ENCODE measurements at regions not wholly inside any gene's neighbourhood (a gene's known extent, or its start where the extent isn't known, plus 50 kb on each side); places are given as distances from the start of the nearest gene placed in this dataset.

GRCh38 chr13:103815619-103816018 is 749.4 kb upstream of the SLC10A2 start:
- TF ChIP-seq CTCF (IDR thresholded peaks at IDR 0.05; ENCODE audit: low read depth, low read length), result no peak
- peak in 1 of 2 donors; percentile 28 for DNase-seq (ENCODE audit: low read depth in 2 of 2)
- H3K4me3 ChIP-seq (replicated peaks in 1 of 2; ENCODE audit: low read depth in 2 of 2, low read length in 2 of 2), result no peak overlapping the region

DNA sequence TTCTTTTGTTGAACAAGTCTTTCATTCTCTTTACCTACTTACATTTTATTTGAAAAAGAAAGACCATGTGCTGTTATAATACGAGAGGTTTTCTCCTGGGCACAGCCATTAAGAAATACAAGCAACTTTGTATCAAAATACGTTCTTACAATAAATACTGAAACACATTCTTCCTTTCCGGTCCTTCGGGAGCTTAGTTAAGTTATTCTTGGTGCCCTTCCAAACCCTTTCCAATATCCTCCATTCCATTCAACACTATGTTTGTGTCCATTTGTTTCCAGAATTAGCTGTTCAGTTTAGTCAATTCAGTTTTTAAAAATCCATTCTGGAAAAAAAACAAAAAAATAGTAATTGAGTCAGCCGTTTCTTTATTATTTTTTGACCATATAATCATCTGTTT is 746.8 kb upstream of the SLC10A2 start:
- H3K4me3 ChIP-seq (replicated peaks in 1 of 2; ENCODE audit: low read depth in 2 of 2, low read length in 2 of 2), result no peak overlapping the region
- DNase-seq (ENCODE audit: low read depth in 2 of 2), result peak; percentile 46 to 52
- no peak for TF ChIP-seq CTCF (IDR thresholded peaks at IDR 0.05; ENCODE audit: low read depth, low read length)

- H3K4me3 ChIP-seq (replicated peaks in 1 of 2; ENCODE audit: low read depth in 2 of 2, low read length in 2 of 2), result no peak overlapping the region
- DNase-seq (ENCODE audit: low read depth in 2 of 2), result no peak
- TF ChIP-seq CTCF (IDR thresholded peaks at IDR 0.05; ENCODE audit: low read depth, low read length), result no peak
These were observed 746.3 kb upstream of the SLC10A2 start for GRCh38 chr13:103812558-103812957.

- no peak overlapping the region for H3K4me3 ChIP-seq (replicated peaks in 1 of 2; ENCODE audit: low read depth in 2 of 2, low read length in 2 of 2)
- DNase-seq (ENCODE audit: low read depth in 2 of 2), result no peak
- no peak for TF ChIP-seq CTCF (IDR thresholded peaks at IDR 0.05; ENCODE audit: low read depth, low read length)
These were observed 743.8 kb upstream of the SLC10A2 start for GRCh38 chr13:103810026-103810425.

DNA sequence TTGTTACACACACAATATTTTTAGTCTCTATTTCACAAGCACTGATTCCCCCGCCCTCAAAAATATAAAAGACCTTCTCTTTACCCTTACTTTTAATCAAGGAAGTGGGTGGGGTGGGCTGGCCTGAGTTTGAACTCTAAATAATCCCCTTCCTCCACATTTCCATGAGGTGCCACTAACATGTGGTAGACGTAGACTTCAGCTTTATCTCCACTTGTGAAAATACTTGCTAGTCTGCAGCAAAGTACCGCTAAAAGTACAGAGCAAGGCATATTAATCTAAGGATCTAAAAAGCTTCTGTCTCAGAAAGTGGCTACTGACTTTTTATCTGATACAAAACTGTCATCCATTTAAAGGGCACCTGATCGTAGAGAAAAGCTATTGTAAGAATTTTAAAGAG is 739.6 kb upstream of the SLC10A2 start:
- no peak for TF ChIP-seq CTCF (IDR thresholded peaks at IDR 0.05; ENCODE audit: low read depth, low read length)
- no peak overlapping the region for H3K4me3 ChIP-seq (replicated peaks in 1 of 2; ENCODE audit: low read depth in 2 of 2, low read length in 2 of 2)
- no peak for DNase-seq (ENCODE audit: low read depth in 2 of 2)

GRCh38 chr13:103803349-103803748 is 737.1 kb upstream of the SLC10A2 start:
- no peak overlapping the region for H3K4me3 ChIP-seq (replicated peaks in 1 of 2; ENCODE audit: low read depth in 2 of 2, low read length in 2 of 2)
- no peak for TF ChIP-seq CTCF (IDR thresholded peaks at IDR 0.05; ENCODE audit: low read depth, low read length)
- DNase-seq (ENCODE audit: low read depth in 2 of 2), result no peak

DNA sequence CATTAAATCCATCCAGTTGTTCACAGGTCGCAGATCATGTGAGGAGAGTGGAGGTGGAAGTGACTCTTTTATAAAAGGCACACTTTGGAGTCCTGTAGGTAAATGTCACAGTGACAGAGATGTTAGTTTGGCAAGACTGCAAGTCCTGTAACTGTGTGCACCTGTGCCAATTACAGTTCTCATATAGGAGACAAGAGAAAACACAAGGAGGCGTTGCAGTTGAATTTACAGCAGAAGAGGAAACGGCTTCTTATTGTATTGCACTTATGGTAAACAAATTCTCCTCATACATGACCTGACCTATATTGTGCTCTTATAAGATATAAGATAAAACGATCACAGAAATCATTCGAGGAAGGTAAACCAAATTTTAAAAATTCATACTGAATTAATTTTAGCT is 732.8 kb upstream of the SLC10A2 start:
- no peak for TF ChIP-seq CTCF (IDR thresholded peaks at IDR 0.05; ENCODE audit: low read depth, low read length)
- no peak overlapping the region for H3K4me3 ChIP-seq (replicated peaks in 1 of 2; ENCODE audit: low read depth in 2 of 2, low read length in 2 of 2)
- DNase-seq (ENCODE audit: low read depth in 2 of 2), result no peak
